MV-4-11 (cell line): ENCODE measurements at regions not wholly inside any gene's neighbourhood (a gene's known extent, or its start where the extent isn't known, plus 50 kb on each side); places are given as distances from the start of the nearest gene placed in this dataset.
"Not testable (repeated sequence)": the region's sequence is repeated elsewhere in the genome, so short reads cannot be mapped to it uniquely, and the experiment has no call there.

ENCODE experiments used
- DNase-seq: peaks from one replicate; lab custom pipeline; 2025; lab: John Stamatoyannopoulos, UW

- no peak for DNase-seq
Measured at GRCh38 chr6:3551716-3552511, 95.1 kb upstream of the SLC22A23 start.

GRCh38 chr6:3549314-3549940 is 92.6 kb upstream of the SLC22A23 start:
- DNase-seq: no peak

- DNase-seq: no peak
Measured at GRCh38 chr6:3546121-3546520, 89.3 kb upstream of the SLC22A23 start.

- no peak for DNase-seq
Measured at GRCh38 chr6:3545156-3545555, 88.3 kb upstream of the SLC22A23 start.

GRCh38 chr6:3542032-3542640 is 85.3 kb upstream of the SLC22A23 start:
- no peak for DNase-seq

- DNase-seq: no peak
Measured at GRCh38 chr6:3541006-3541585, 84.2 kb upstream of the SLC22A23 start.

GRCh38 chr6:3540253-3540820 is 83.5 kb upstream of the SLC22A23 start:
- DNase-seq: no peak

- DNase-seq: no peak
Measured at GRCh38 chr6:3538536-3538935, 81.7 kb upstream of the SLC22A23 start.

- no peak for DNase-seq
Measured at GRCh38 chr6:3536901-3537300, 80.1 kb upstream of the SLC22A23 start.

- DNase-seq: no peak
Measured at GRCh38 chr6:3535776-3536435, 79.1 kb upstream of the SLC22A23 start.

- no peak for DNase-seq
Measured at GRCh38 chr6:3535033-3535775, 78.4 kb upstream of the SLC22A23 start.

- DNase-seq: no peak
Measured at GRCh38 chr6:3534599-3534998, 77.7 kb upstream of the SLC22A23 start.

- no peak for DNase-seq
Measured at GRCh38 chr6:3533981-3534380, 77.1 kb upstream of the SLC22A23 start.

- DNase-seq: no peak
Measured at GRCh38 chr6:3532296-3532916, 75.6 kb upstream of the SLC22A23 start.

- no peak for DNase-seq
Measured at GRCh38 chr6:3531481-3531880, 74.6 kb upstream of the SLC22A23 start.

GRCh38 chr6:3530515-3530914 is 73.7 kb upstream of the SLC22A23 start:
- DNase-seq: no peak

GRCh38 chr6:3529721-3530120 is 72.9 kb upstream of the SLC22A23 start:
- no peak for DNase-seq

- no peak for DNase-seq
Measured at GRCh38 chr6:3529232-3529631, 72.4 kb upstream of the SLC22A23 start.

- DNase-seq: not testable (repeated sequence)
Measured at GRCh38 chr6:3528081-3528671, 71.3 kb upstream of the SLC22A23 start.

GRCh38 chr6:3527651-3527977 is 70.8 kb upstream of the SLC22A23 start:
- DNase-seq: no peak
